ENCODE measurements at regions not wholly inside any gene's neighbourhood (a gene's known extent, or its start where the extent isn't known, plus 50 kb on each side); places are given as distances from the start of the nearest gene placed in this dataset.

DNA sequence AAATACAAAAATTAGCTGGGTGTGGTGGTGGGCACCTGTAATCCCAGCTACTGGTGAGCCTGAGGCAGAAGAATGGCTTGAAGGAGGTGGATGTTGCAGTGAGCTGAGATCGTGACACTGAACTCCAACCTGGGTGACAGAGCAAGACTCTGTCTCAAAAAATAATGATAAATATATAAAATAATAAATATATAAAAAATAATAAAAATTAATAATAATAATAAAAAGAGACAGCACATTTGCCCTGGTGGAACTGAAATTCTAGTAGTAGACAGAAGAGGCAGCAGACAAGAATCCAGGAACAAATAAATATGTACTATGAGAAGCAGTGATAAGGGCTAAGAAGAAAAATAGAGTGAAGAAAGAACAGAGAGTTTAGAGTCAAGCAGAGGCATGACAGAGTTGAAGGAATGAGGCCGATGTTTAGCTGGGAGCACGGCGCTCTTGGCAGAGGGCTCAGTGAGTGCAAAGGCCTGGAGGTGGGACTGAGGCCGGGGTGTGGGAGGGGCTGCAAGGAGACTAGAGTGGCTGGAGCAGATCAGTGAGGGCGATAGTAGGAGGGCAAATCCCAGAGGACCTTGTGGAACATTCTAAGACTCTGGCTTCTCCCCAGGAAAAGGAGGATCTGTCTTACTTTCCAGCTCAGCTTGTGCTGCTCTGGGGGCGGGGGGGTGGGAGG, 410.3 kb downstream of the MN1 start:
- H3K4me3 ChIP-seq (ENCODE audit: low read length) = no peak overlapping the region
- no peak for DNase-seq (ENCODE audit: low read depth)
- TF ChIP-seq, protein P1, sequence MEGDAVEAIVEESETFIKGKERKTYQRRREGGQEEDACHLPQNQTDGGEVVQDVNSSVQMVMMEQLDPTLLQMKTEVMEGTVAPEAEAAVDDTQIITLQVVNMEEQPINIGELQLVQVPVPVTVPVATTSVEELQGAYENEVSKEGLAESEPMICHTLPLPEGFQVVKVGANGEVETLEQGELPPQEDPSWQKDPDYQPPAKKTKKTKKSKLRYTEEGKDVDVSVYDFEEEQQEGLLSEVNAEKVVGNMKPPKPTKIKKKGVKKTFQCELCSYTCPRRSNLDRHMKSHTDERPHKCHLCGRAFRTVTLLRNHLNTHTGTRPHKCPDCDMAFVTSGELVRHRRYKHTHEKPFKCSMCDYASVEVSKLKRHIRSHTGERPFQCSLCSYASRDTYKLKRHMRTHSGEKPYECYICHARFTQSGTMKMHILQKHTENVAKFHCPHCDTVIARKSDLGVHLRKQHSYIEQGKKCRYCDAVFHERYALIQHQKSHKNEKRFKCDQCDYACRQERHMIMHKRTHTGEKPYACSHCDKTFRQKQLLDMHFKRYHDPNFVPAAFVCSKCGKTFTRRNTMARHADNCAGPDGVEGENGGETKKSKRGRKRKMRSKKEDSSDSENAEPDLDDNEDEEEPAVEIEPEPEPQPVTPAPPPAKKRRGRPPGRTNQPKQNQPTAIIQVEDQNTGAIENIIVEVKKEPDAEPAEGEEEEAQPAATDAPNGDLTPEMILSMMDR (conservative IDR thresholded peaks at IDR 0.05; ENCODE audit: low read length) = no peak

DNA sequence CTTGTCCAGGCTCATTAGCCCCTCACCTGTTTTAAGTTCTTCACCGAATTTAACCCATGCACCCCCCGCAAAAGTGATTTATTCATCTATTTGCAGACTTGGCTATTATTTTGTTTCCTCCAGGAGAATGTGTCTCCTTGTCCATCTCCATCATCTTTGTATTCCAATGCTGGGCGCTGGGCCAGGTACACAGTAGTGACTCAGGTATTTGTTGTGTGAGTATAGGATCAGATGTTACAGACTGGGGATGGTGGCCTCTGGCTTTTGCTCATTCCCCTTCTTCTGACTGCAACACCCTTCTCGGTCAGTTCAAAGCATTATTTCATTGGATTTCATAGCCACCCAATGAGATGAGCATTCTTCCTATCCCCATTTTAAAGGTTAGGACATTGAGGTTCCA, 408.2 kb downstream of the MN1 start:
- no peak overlapping the region for H3K4me3 ChIP-seq (ENCODE audit: low read length)
- TF ChIP-seq, protein P1 (conservative IDR thresholded peaks at IDR 0.05; ENCODE audit: low read length) = no peak
- DNase-seq (ENCODE audit: low read depth) = no peak

DNA sequence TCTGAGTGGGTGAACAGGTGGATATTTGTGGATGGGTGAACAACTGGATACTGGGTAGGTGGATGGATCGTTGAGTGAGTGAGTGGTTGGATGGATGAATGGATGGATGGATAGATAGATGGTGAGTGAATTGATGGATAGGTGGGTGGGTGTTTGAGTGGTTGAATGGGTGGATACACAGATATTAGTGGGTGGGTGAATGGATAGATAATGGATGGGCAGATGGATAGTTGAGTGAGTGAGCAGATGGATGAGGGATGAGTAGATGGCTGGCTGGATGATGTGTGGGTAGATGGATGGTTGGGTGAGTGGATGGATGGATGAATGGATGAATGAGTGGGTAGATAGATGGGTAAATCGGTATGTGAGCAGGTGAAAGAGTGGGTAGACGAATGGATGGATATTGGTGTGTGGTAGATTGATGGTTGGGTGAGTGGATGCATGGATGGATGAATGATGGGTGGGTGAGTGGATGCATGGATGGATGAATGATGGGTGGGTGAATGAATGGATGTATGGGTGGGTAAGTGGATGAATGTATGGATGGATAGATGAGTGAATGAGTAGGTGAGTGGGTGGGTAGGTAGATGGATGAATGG, 406.7 kb downstream of the MN1 start:
- DNase-seq (ENCODE audit: low read depth) = no peak
- TF ChIP-seq, protein P1 (conservative IDR thresholded peaks at IDR 0.05; ENCODE audit: low read length) = no peak
- H3K4me3 ChIP-seq (ENCODE audit: low read length) = no peak overlapping the region

DNA sequence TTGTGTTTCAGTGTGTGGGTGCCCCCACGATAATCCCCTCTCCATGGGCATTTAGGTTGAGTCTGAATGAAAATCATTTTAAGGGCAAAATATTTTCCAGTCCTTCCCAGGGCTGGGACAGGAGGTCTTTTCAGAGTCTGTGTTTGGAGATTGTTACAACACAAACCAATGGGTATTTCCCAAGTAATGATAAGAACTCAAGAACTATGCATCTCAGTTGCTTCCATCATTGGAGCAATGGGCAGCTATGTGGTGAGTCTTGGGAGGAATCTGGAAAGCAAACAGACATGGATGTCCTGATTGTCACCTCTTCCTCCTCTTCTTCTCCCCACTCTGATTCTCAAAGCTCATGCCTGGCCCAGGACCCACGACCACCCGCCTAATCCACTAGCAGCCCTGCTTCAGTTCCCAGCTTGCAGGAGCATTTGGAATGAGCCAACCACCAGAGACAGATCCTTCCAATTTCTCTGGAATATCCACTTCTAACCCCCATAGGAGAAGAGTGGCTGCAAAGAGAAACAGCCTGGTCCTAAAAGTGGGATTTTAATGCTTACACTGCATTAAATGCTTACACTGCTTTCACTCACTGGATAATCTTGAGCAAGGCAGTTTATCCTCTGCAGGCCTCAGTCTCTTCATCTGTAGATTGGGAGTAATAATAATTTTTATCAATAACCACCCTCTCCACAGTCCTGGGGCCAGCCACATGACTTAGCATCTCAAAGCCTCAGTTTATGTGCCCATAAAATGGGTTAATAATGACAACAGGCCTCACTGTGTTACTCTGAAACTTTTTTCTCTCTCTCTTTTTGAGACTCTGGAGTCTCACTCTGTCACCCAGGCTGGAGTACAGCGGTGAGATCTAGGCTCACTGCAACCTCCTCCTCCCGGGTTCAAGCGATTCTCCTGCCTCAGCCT, 404.3 kb downstream of the MN1 start:
- H3K4me3 ChIP-seq (ENCODE audit: low read length) = no peak overlapping the region
- TF ChIP-seq, protein P1 (conservative IDR thresholded peaks at IDR 0.05; ENCODE audit: low read length) = no peak
- DNase-seq (ENCODE audit: low read depth) = no peak

DNA sequence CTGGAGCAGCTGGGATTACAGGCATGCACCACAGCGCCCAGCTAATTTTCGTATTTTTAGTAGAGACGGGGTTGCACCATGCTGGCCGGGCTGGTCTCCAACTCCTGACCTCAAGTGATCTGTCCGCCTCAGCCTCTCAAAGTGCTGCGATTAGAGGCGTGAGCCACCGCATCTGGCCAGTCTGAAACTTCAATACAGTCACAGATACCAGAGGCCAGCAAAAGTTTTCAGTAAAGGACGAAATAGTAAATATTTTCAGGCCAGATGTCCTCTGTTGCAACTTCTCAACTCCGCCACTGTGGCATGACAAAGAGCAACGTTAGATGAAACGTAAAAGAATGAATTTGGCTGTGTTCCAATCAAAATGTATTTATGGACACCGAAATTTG, 403.6 kb downstream of the MN1 start:
- peak; percentile 73 for DNase-seq (ENCODE audit: low read depth)
- no peak overlapping the region for H3K4me3 ChIP-seq (ENCODE audit: low read length)
- TF ChIP-seq, protein P1 (conservative IDR thresholded peaks at IDR 0.05; ENCODE audit: low read length) = no peak

DNA sequence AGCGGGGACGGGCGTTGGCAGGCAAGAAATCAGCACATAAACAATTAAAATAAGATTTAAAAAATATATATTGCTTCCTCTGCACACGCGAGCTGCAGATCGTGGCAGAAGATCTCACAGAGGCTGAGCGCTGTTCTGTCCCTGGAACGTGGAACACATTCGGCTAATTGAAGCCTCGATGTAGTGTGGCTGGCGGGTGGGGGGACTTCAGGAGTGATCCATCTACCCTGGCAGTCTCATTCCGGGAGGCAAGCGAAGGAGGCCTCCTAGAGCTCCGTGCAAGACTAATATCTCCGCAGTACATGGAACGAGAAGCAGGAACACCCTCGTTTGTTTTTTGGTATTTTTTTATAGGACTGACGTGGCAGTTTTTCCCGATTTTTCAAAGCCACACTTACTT, 402.4 kb downstream of the MN1 start:
- peak; percentile 31 for DNase-seq (ENCODE audit: low read depth)
- TF ChIP-seq, protein P1 (conservative IDR thresholded peaks at IDR 0.05; ENCODE audit: low read length) = no peak
- H3K4me3 ChIP-seq (ENCODE audit: low read length) = peak overlapping the region; percentile 35

Data from AG10803 (cell line).